Lung (tissue), 11 donors: ENCODE measurements at regions not wholly inside any gene's neighbourhood (a gene's known extent, or its start where the extent isn't known, plus 50 kb on each side); places are given as distances from the start of the nearest gene placed in this dataset.
A peak's percentile ranks its signal among the peaks of the same experiment; 100 is the strongest.

ENCODE experiments used
- ATAC-seq: fragments of 200-7000 bp; cut with Tn5 transposase; one replicate; pipeline ENCODE4 v1.9.1; 2020; ENCODE audit warnings: moderate number of reproducible peaks; ENCODE audit not compliant: insufficient read depth, low FRiP score
- DNase-seq, 3 donors: peaks; one replicate each; pipeline ENCODE4 v3.0.0-alpha.2; 2013 to 2017
- H3K27ac ChIP-seq, 2 donors: one replicate each; pipeline ENCODE4 v1.5.1; 2013; ENCODE audit warnings: mild to moderate bottlenecking in 2 of 2, moderate library complexity in 2 of 2, control low read depth in 1 of 2, inconsistent platforms in 1 of 2, low read depth in 1 of 2, low read length in 1 of 2
- H3K27me3 ChIP-seq, 3 donors: one replicate each; pipeline ENCODE4 v1.5.1; 2013; ENCODE audit warnings: low read length in 2 of 3; ENCODE audit not compliant: control insufficient read depth in 3 of 3, insufficient read depth in 3 of 3
- H3K36me3 ChIP-seq, 4 donors: one replicate each; pipeline ENCODE4 v1.5.1; 2013; ENCODE audit warnings: low read length in 4 of 4, mild to moderate bottlenecking in 1 of 4, moderate library complexity in 1 of 4; ENCODE audit not compliant: control insufficient read depth in 4 of 4, insufficient read depth in 4 of 4
- H3K4me1 ChIP-seq, 5 donors: one replicate each; pipeline ENCODE4 v1.5.1; 2013; ENCODE audit warnings: low read length in 5 of 5, mild to moderate bottlenecking in 2 of 5, moderate library complexity in 1 of 5; ENCODE audit not compliant: control insufficient read depth in 5 of 5, insufficient read depth in 5 of 5
- H3K4me3 ChIP-seq: one replicate; pipeline ENCODE4 v1.5.1; 2013; ENCODE audit warnings: mild to moderate bottlenecking, control low read depth, moderate library complexity
- H3K9ac ChIP-seq, 2 donors: one replicate each; pipeline ENCODE4 v1.5.1; 2013; ENCODE audit warnings: low read length in 2 of 2, control low read depth in 1 of 2; ENCODE audit not compliant: insufficient read depth in 1 of 2
- H3K9me3 ChIP-seq, 4 donors: one replicate each; pipeline ENCODE4 v1.5.1; 2013; ENCODE audit warnings: low read length in 3 of 4, mild to moderate bottlenecking in 1 of 4, moderate library complexity in 1 of 4; ENCODE audit not compliant: control insufficient read depth in 4 of 4, insufficient read depth in 3 of 4
- WGBS, 2 donors: extraction: QIAGEN DNeasy Blood & Tissue Kit; methylation state at CpG; one replicate each; pipeline ENCODE4 v1.1.7; 2013; 5-methylcytosine and 5-hydroxymethylcytosine counted together
- TF ChIP-seq, protein P1 (sequence below): IDR thresholded peaks from 2 replicates; pipeline ENCODE4 v1.5.1; 2012; ENCODE audit warnings: mild to moderate bottlenecking; ENCODE audit errors: control extremely low read depth, extremely low read depth
- donor health status: control.
- donor health status: control.
- donor health status: Bipolar disorder and iron deficiency.
- donor health status: healthy.
- donor health status: DM: yes; HTN: yes; CAD: no.

DNA sequence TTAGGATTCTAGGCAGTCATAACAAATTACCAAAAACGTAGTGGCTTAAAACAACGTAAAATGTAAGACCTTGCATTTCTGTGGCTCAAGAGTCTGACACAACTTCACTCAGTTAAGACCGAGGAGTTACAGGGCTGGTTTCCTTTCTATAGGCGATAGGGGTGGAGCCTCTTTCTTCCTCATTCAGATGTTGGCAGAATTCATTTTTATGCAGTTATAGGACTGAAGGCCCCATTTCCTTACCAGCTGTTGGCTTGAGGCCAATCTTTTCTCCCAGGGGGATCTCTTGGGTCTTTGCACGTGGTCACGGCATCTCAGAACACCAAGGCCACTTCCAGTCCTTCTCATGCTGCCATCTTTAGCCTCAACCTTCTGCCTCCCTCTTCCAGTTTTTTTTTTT, 145.2 kb downstream of the KCNJ2 start:
- no peaks in the 10 kb centered on the region for H3K36me3 ChIP-seq
- WGBS, 2 donors: 37 to 71% methylated on average over 6 of the region's 6 CpGs
- no peak for ATAC-seq
- no peak overlapping the region for H3K9ac ChIP-seq
- no peak for DNase-seq
- no peaks in the 10 kb centered on the region for H3K9me3 ChIP-seq
- no peak overlapping the region for H3K27ac ChIP-seq
- H3K4me3 ChIP-seq: no peak overlapping the region
- TF ChIP-seq, protein P1, sequence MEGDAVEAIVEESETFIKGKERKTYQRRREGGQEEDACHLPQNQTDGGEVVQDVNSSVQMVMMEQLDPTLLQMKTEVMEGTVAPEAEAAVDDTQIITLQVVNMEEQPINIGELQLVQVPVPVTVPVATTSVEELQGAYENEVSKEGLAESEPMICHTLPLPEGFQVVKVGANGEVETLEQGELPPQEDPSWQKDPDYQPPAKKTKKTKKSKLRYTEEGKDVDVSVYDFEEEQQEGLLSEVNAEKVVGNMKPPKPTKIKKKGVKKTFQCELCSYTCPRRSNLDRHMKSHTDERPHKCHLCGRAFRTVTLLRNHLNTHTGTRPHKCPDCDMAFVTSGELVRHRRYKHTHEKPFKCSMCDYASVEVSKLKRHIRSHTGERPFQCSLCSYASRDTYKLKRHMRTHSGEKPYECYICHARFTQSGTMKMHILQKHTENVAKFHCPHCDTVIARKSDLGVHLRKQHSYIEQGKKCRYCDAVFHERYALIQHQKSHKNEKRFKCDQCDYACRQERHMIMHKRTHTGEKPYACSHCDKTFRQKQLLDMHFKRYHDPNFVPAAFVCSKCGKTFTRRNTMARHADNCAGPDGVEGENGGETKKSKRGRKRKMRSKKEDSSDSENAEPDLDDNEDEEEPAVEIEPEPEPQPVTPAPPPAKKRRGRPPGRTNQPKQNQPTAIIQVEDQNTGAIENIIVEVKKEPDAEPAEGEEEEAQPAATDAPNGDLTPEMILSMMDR: no peak
- peaks cover 0 to 15% (median 5%) of the 10 kb centered on the region in 5 donors for H3K4me1 ChIP-seq
- no peaks in the 10 kb centered on the region for H3K27me3 ChIP-seq

- WGBS, 2 donors: 60 to 72% methylated on average over 1 of the region's 1 CpG
- no peak overlapping the region for H3K4me3 ChIP-seq
- H3K9me3 ChIP-seq: no peaks in the 10 kb centered on the region
- H3K4me1 ChIP-seq: peaks cover 0 to 34% (median 7%) of the 10 kb centered on the region in 5 donors
- no peak for ATAC-seq
- no peak overlapping the region for H3K27ac ChIP-seq
- no peaks in the 10 kb centered on the region for H3K27me3 ChIP-seq
- no peaks in the 10 kb centered on the region for H3K36me3 ChIP-seq
- H3K9ac ChIP-seq: no peak overlapping the region
- DNase-seq: peak; percentile 42 to 88 (median 84)
- TF ChIP-seq, protein P1: no peak
These were observed 148.1 kb downstream of the KCNJ2 start for GRCh38 chr17:70317421-70317820.

GRCh38 chr17:70318051-70318450, 148.7 kb downstream of the KCNJ2 start:
- ATAC-seq: no peak
- no peaks in the 10 kb centered on the region for H3K27me3 ChIP-seq
- H3K4me1 ChIP-seq: peaks cover 0 to 34% (median 7%) of the 10 kb centered on the region in 5 donors
- H3K9ac ChIP-seq: no peak overlapping the region
- WGBS, 2 donors: 80 to 91% methylated on average over 3 of the region's 3 CpGs
- no peak overlapping the region for H3K27ac ChIP-seq
- no peaks in the 10 kb centered on the region for H3K9me3 ChIP-seq
- peak; percentile 54 to 79 (median 78) for DNase-seq
- no peaks in the 10 kb centered on the region for H3K36me3 ChIP-seq
- TF ChIP-seq, protein P1: no peak
- no peak overlapping the region for H3K4me3 ChIP-seq

DNA sequence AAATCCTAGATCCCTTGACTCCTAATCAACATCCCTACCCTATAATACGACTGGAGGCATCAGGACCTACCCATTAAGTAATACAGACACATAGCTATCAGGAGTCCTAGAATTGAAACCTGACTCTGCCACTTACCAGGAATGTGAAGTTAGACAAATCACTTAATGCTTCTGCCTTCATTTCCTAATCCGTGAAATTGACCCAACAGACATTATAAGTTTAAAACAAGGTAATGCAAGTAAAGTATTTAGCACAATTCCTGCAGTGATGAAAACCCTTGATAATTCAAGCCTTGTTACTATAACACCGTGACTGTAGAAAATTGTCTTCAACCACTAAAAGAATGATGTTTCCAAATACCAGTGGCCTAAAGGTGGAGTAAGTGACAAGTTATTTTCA, 150.2 kb downstream of the KCNJ2 start:
- no peak overlapping the region for H3K4me3 ChIP-seq
- H3K27ac ChIP-seq: no peak overlapping the region
- H3K9me3 ChIP-seq: no peaks in the 10 kb centered on the region
- no peaks in the 10 kb centered on the region for H3K27me3 ChIP-seq
- DNase-seq: no peak
- 78 to 94% methylated on average over 3 of the region's 3 CpGs for WGBS, 2 donors
- H3K9ac ChIP-seq: no peak overlapping the region
- TF ChIP-seq, protein P1: no peak
- no peaks in the 10 kb centered on the region for H3K36me3 ChIP-seq
- H3K4me1 ChIP-seq: peaks cover 0 to 34% (median 5%) of the 10 kb centered on the region in 5 donors
- no peak for ATAC-seq
